Tongue (tissue), 1 donor: ENCODE measurements at regions not wholly inside any gene's neighbourhood (a gene's known extent, or its start where the extent isn't known, plus 50 kb on each side); places are given as distances from the start of the nearest gene placed in this dataset.
A peak's percentile ranks its signal among the peaks of the same experiment; 100 is the strongest.

ENCODE experiments used
- DNase-seq: peaks from one replicate; pipeline ENCODE4 v3.0.0-alpha.2; 2015

DNA sequence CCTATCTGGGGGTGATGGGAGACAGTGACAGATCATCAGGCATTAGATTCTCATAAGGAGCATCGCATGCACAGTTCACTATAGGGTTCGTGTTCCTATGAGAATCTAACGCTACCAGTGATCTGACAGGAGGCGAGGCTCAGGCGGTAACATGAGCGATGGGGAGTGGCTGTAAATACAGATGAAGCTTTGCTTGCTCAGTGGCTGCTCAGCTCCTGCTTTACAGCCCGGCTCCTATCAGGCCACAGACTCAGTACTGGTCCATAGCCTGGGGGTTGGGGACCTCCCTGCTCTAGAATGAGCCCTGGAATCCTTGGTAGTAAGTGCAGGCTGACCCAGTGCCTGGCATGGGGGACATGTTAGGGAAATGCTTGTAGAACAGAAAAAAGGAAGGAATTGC, 426.0 kb downstream of the TYW1 start:
- no peak for DNase-seq

DNA sequence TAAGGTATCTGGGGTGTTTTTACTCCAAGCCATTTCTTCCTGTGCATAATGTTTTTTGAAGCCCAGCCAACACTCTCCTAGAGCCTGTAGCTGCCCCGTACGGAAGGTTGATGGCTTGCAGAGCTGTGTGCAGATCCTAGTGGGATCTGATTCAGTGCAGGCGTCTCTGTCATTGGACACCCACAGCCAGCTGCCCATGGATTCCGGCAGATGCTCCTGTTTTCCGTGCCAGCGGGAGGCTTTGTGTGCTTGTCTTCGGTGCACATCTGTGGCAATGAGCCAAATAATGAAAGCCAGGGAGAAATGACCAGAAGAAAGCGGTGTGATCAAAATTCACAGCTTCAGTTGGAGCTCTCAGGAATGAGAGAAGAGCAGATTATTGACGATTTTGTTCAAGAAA, 426.4 kb downstream of the TYW1 start:
- peak; percentile 41 for DNase-seq

DNA sequence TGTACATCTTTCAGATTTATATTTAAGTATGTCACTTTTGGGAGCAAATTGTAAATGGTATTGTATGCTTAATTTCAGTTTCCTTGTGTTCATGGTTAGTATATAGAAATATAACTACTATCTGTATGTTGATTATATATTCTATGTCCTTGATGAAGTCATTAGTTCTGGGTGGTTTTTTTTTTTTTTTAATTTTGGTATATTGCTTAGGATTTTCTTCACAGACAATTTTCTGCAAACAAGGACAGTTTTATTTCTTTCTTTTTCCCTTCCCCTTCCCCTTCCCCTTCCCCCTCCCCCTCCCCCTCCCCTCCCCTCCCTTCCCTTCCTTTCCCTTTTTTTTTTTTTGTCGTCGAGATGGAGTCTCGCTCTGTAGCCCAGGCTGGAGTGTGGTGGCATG, 430.0 kb downstream of the TYW1 start:
- no peak for DNase-seq

GRCh38 chr7:67429735-67430134, 433.1 kb downstream of the TYW1 start:
- DNase-seq = no peak

- DNase-seq = peak; percentile 81
These were observed 436.1 kb downstream of the TYW1 start for GRCh38 chr7:67432536-67433234.

- no peak for DNase-seq
These were observed 439.4 kb downstream of the TYW1 start for GRCh38 chr7:67435894-67436535.

- DNase-seq = no peak
These were observed 441.7 kb downstream of the TYW1 start for GRCh38 chr7:67438198-67438882.

- no peak for DNase-seq
These were observed 442.4 kb downstream of the TYW1 start for GRCh38 chr7:67438913-67439505.

- DNase-seq = no peak
These were observed 443.7 kb downstream of the TYW1 start for GRCh38 chr7:67440321-67440720.

GRCh38 chr7:67445728-67446127, 449.1 kb downstream of the TYW1 start:
- no peak for DNase-seq

- no peak for DNase-seq
These were observed 450.7 kb downstream of the TYW1 start for GRCh38 chr7:67447297-67447696.

GRCh38 chr7:67448271-67448670, 451.6 kb downstream of the TYW1 start:
- DNase-seq = peak; percentile 75

DNA sequence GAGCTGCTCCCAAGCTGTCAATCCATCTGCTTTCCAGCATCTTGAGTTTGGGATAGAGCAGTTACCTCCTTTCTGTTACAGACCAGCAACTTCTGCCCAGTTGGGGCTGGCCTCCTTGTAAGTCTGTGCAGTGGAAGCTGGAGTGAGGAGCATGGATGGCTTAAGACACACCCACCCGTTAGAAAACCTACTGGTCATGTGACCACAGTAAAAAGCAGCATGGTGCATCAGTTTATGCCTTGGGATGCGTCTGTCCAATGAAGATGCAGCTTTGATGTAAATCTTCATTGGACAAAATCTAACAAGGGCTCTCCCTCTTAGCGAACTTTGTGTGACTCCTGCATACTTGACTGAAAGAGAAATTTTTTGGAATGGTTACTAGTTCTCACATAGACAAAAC, 453.5 kb downstream of the TYW1 start:
- no peak for DNase-seq

DNA sequence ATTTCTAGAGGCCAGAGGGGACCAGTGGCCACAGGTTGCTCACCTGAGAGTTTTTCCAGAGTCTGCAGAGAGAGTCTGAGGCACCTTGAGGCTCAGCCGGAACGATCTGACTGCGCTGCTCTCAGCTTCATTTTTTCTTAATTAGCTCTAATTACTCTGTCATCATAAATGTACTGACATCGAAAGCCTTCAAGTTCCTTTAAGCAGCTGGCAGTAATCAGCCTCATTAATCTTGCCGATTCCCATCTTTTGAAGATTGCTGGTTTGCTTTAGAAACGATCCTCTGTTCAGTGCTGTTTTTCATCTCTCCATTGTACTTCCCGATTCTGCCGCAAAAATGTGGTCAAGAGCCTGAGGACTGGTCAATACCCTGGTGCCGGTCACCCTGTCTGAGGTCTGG, 454.7 kb downstream of the TYW1 start:
- DNase-seq = no peak

- no peak for DNase-seq
These were observed 455.9 kb downstream of the TYW1 start for GRCh38 chr7:67452516-67453026.

- DNase-seq = no peak
These were observed 457.1 kb downstream of the TYW1 start for GRCh38 chr7:67453580-67454380.

DNA sequence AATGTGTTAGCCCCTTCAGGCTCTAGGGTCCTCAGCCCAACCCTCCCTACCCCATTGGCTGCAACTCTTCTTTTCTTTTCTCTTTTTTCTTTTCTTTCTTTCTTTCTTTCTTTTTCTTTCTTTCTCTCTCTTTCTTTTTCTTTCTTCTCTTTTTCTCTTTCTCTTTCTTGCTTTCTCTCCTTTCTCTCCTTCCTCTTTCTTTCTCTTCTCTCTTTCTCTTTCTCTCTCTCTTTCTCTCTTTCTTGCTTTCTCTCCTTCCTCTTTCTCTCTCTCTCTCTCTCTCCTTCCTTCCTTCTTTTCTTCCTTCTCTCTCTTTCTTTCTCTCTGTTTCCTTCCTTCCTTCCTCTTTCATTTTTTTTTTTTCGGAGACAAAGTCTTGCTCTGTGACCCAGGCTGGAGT, 458.9 kb downstream of the TYW1 start:
- no peak for DNase-seq

GRCh38 chr7:67462781-67463191, 466.2 kb downstream of the TYW1 start:
- peak; percentile 96 for DNase-seq

DNA sequence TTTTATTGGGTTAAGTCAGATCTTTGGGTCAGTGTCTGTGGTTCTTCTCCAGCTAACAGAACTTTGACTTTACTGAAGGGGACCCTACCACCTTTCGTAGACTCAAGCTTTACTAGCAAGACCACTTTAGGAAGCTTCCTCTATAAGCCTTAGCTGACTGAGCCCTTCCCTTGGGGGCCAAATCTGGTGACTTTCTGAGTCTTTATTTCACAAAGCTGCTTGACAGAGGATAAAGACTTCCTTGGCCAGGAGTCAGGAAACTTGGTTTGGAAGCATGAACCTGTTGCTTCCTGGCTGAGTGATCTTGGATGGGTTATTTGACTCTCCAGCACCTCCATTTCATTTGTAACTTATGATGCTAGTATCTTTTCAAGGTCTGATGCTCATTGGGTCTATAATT, 466.7 kb downstream of the TYW1 start:
- peak; percentile 69 for DNase-seq

- peak; percentile 46 for DNase-seq
These were observed 467.4 kb downstream of the TYW1 start for GRCh38 chr7:67463983-67464382.

DNA sequence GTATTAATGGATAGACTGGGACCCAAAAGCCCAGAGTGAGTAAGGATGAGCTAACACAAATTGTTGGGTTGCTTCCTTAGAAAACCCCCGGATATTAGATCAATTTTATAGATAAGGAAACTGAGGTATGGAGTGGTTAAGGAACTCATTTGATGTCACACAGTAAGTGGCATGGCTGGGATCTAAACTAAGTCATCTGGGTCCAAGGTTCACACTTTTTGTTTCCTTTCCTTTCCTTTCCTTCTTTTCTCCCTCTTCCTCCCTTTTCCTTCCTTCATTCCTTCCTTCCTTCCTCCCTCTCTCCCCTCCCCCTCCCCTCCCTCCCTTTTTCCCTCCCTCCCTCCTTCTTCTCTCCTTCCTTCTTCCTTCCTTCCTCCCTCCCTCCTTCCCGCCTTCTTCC, 469.5 kb downstream of the TYW1 start:
- DNase-seq = no peak

- DNase-seq = peak; percentile 84
These were observed 473.7 kb downstream of the TYW1 start for GRCh38 chr7:67470256-67470751.
